ENCODE measurements at regions not wholly inside any gene's neighbourhood (a gene's known extent, or its start where the extent isn't known, plus 50 kb on each side); places are given as distances from the start of the nearest gene placed in this dataset.

DNA sequence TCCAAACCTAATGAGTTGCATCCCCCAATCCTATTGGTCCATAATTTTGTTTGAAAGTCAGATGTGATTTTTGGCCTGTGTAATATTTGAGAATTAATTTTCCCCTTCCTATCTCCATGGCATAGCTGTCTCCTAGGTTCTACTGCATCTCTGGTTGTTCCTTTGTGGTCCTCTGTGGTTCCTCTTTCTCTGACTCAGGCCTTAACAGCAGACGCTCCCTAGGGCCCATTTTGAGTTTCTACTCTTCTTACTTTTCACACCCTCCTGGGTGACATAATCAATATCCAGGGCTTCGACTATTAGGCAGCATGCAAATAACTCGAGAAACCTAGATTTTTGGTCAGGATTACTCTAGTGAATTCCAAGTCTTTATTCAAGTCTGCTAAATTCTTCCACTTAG, 160.7 kb downstream of the RFC3 start:
- H3K36me3 ChIP-seq (ENCODE audit: control insufficient read depth in 2 of 2, insufficient read depth in 1 of 2, low read length in 2 of 2), result no peaks in the 10 kb centered on the region
- no peaks in the 10 kb centered on the region for H3K9me3 ChIP-seq (ENCODE audit: control insufficient read depth, insufficient read depth, low read depth, low read length)
- no peak overlapping the region for H3K4me3 ChIP-seq (ENCODE audit: low read depth, low read length)
- H3K27ac ChIP-seq (ENCODE audit: extremely low read depth, low read depth, low read length), result no peak overlapping the region
- TF ChIP-seq, protein P1, sequence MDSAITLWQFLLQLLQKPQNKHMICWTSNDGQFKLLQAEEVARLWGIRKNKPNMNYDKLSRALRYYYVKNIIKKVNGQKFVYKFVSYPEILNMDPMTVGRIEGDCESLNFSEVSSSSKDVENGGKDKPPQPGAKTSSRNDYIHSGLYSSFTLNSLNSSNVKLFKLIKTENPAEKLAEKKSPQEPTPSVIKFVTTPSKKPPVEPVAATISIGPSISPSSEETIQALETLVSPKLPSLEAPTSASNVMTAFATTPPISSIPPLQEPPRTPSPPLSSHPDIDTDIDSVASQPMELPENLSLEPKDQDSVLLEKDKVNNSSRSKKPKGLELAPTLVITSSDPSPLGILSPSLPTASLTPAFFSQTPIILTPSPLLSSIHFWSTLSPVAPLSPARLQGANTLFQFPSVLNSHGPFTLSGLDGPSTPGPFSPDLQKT (IDR thresholded peaks at IDR 0.05; ENCODE audit: borderline replicate concordance, low read depth, low read length), result no peak
- no peak for TF ChIP-seq ZNF274 (IDR thresholded peaks at IDR 0.05; ENCODE audit: low read length)
- no peak for TF ChIP-seq ZNF274 (tag by site-specific recombination; IDR thresholded peaks at IDR 0.05; ENCODE audit: borderline replicate concordance)
- TF ChIP-seq ZNF776 (tag by site-specific recombination; IDR thresholded peaks at IDR 0.05; ENCODE audit: borderline replicate concordance), result no peak
- TF ChIP-seq, protein P2, sequence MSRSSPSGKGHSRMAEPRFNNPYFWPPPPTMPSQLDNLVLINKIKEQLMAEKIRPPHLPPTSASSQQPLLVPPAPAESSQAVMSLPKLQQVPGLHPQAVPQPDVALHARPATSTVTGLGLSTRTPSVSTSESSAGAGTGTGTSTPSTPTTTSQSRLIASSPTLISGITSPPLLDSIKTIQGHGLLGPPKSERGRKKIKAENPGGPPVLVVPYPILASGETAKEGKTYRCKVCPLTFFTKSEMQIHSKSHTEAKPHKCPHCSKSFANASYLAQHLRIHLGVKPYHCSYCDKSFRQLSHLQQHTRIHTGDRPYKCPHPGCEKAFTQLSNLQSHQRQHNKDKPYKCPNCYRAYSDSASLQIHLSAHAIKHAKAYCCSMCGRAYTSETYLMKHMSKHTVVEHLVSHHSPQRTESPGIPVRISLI (tag by site-specific recombination; IDR thresholded peaks at IDR 0.05), result no peak
- TF ChIP-seq, protein P3, sequence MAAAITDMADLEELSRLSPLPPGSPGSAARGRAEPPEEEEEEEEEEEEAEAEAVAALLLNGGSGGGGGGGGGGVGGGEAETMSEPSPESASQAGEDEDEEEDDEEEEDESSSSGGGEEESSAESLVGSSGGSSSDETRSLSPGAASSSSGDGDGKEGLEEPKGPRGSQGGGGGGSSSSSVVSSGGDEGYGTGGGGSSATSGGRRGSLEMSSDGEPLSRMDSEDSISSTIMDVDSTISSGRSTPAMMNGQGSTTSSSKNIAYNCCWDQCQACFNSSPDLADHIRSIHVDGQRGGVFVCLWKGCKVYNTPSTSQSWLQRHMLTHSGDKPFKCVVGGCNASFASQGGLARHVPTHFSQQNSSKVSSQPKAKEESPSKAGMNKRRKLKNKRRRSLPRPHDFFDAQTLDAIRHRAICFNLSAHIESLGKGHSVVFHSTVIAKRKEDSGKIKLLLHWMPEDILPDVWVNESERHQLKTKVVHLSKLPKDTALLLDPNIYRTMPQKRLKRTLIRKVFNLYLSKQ (tag by site-specific recombination; IDR thresholded peaks at IDR 0.05; ENCODE audit: borderline replicate concordance), result no peak
- no peak for TF ChIP-seq BCL11B (tag by site-specific recombination; IDR thresholded peaks at IDR 0.05; ENCODE audit: low read depth)
- no peak for TF ChIP-seq ZNF514 (tag by site-specific recombination; IDR thresholded peaks at IDR 0.05)
- TF ChIP-seq ZNF561 (tag by site-specific recombination; IDR thresholded peaks at IDR 0.05; ENCODE audit: borderline replicate concordance), result no peak
- TF ChIP-seq FEZF1 (tag by site-specific recombination; IDR thresholded peaks at IDR 0.05), result no peak
- CTCF ChIA-PET, result no interaction called here
- no peaks in the 10 kb centered on the region for H3K4me1 ChIP-seq (ENCODE audit: control insufficient read depth, insufficient read depth, low read length)
- POLR2A ChIA-PET, result no interaction called here

DNA sequence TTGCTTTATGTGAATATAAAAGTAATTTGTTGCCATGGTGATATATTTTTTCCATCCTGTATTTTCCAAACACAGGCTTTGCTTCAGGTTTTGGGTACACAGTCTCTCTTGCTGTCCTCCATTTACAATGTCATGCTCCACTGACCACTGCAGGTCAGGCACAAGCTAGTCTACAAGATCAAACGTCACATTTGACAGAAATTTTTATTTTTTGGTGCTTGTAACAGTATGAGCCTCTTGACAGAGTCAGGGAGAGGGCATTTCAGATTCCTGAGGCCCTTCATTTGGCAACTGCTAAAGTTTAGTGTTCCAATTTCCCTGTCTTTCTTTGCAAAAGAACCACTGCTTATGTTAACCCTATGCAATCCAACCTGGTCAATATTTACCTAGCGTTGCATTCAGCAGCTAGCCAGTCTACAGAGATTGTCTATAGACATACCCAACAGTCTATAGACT, 175.0 kb downstream of the RFC3 start:
- Histone ChIP-seq H3K27ac (ENCODE audit: extremely low read depth, low read depth, low read length) (no peak overlapping the region), H3K4me1 (ENCODE audit: control insufficient read depth, insufficient read depth, low read length) (no peaks in the 10 kb centered on the region), H3K36me3 (ENCODE audit: control insufficient read depth in 2 of 2, insufficient read depth in 1 of 2, low read length in 2 of 2) (no peaks in the 10 kb centered on the region), H3K9me3 (ENCODE audit: control insufficient read depth, insufficient read depth, low read depth, low read length) (no peaks in the 10 kb centered on the region), H3K4me3 (ENCODE audit: low read depth, low read length) (no peak overlapping the region)
- no peak for TF ChIP-seq ZNF514 (tag by site-specific recombination; IDR thresholded peaks at IDR 0.05)
- TF ChIP-seq ZNF555 (tag by site-specific recombination; conservative IDR thresholded peaks at IDR 0.05), result no peak
- TF ChIP-seq ZNF155 (tag by site-specific recombination; IDR thresholded peaks at IDR 0.05), result no peak
- TF ChIP-seq, protein P4, sequence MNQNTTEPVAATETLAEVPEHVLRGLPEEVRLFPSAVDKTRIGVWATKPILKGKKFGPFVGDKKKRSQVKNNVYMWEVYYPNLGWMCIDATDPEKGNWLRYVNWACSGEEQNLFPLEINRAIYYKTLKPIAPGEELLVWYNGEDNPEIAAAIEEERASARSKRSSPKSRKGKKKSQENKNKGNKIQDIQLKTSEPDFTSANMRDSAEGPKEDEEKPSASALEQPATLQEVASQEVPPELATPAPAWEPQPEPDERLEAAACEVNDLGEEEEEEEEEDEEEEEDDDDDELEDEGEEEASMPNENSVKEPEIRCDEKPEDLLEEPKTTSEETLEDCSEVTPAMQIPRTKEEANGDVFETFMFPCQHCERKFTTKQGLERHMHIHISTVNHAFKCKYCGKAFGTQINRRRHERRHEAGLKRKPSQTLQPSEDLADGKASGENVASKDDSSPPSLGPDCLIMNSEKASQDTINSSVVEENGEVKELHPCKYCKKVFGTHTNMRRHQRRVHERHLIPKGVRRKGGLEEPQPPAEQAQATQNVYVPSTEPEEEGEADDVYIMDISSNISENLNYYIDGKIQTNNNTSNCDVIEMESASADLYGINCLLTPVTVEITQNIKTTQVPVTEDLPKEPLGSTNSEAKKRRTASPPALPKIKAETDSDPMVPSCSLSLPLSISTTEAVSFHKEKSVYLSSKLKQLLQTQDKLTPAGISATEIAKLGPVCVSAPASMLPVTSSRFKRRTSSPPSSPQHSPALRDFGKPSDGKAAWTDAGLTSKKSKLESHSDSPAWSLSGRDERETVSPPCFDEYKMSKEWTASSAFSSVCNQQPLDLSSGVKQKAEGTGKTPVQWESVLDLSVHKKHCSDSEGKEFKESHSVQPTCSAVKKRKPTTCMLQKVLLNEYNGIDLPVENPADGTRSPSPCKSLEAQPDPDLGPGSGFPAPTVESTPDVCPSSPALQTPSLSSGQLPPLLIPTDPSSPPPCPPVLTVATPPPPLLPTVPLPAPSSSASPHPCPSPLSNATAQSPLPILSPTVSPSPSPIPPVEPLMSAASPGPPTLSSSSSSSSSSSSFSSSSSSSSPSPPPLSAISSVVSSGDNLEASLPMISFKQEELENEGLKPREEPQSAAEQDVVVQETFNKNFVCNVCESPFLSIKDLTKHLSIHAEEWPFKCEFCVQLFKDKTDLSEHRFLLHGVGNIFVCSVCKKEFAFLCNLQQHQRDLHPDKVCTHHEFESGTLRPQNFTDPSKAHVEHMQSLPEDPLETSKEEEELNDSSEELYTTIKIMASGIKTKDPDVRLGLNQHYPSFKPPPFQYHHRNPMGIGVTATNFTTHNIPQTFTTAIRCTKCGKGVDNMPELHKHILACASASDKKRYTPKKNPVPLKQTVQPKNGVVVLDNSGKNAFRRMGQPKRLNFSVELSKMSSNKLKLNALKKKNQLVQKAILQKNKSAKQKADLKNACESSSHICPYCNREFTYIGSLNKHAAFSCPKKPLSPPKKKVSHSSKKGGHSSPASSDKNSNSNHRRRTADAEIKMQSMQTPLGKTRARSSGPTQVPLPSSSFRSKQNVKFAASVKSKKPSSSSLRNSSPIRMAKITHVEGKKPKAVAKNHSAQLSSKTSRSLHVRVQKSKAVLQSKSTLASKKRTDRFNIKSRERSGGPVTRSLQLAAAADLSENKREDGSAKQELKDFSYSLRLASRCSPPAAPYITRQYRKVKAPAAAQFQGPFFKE (tag by site-specific recombination; IDR thresholded peaks at IDR 0.05; ENCODE audit: borderline replicate concordance), result no peak
- TF ChIP-seq ZNF366 (tag by site-specific recombination; conservative IDR thresholded peaks at IDR 0.05), result no peak
- no peak for TF ChIP-seq ZFP37 (tag by site-specific recombination; IDR thresholded peaks at IDR 0.05)
- TF ChIP-seq ZNF274 (IDR thresholded peaks at IDR 0.05; ENCODE audit: low read length), result no peak
- no peak for TF ChIP-seq ZNF274 (tag by site-specific recombination; IDR thresholded peaks at IDR 0.05; ENCODE audit: borderline replicate concordance)
- TF ChIP-seq ZNF624 (tag by site-specific recombination; IDR thresholded peaks at IDR 0.05), result no peak
- TF ChIP-seq, protein P5, sequence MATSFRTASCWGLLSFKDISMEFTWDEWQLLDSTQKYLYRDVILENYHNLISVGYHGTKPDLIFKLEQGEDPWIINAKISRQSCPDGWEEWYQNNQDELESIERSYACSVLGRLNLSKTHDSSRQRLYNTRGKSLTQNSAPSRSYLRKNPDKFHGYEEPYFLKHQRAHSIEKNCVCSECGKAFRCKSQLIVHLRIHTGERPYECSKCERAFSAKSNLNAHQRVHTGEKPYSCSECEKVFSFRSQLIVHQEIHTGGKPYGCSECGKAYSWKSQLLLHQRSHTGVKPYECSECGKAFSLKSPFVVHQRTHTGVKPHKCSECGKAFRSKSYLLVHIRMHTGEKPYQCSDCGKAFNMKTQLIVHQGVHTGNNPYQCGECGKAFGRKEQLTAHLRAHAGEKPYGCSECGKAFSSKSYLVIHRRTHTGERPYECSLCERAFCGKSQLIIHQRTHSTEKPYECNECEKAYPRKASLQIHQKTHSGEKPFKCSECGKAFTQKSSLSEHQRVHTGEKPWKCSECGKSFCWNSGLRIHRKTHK (tag by site-specific recombination; IDR thresholded peaks at IDR 0.05), result no peak
- TF ChIP-seq ZNF214 (tag by site-specific recombination; IDR thresholded peaks at IDR 0.05; ENCODE audit: borderline replicate concordance), result no peak
- TF ChIP-seq GLI2 (tag by site-specific recombination; IDR thresholded peaks at IDR 0.05; ENCODE audit: borderline replicate concordance, low read depth), result no peak
- no peak for TF ChIP-seq ZNF248 (tag by site-specific recombination; IDR thresholded peaks at IDR 0.05)
- TF ChIP-seq GLIS2 (tag by site-specific recombination; IDR thresholded peaks at IDR 0.05), result no peak
- TF ChIP-seq ZNF404 (tag by site-specific recombination; IDR thresholded peaks at IDR 0.05), result no peak
- ChIA-PET CTCF (no interaction called here), POLR2A (no interaction called here)
